GM12878 (cell line): ENCODE measurements at regions not wholly inside any gene's neighbourhood (a gene's known extent, or its start where the extent isn't known, plus 50 kb on each side); places are given as distances from the start of the nearest gene placed in this dataset.
"Not testable (repeated sequence)": the region's sequence is repeated elsewhere in the genome, so short reads cannot be mapped to it uniquely, and the experiment has no call there.

Experiments
- ATAC-seq: fragments of 200-7000 bp; cut with Tn5 transposase; 3 replicates; pipeline ENCODE4 v1.9.1; 2020; ENCODE audit warnings: mild to moderate bottlenecking, moderate library complexity
- BruUV-seq: library from RNA; stranded (reverse); fragments of 400-500 nt; replicated peaks from 2 replicates; lab custom pipeline; 2021; lab: Mats Ljungman, UMichigan
- CTCF ChIA-PET: fragments of 300-600 bp; sonication (Branson Sonifier 250); formaldehyde crosslinking; extraction: SDS; loops from one replicate; lab custom pipeline; 2021; ENCODE audit warnings: inconsistent platforms; lab: Yijun Ruan, JAX
- POLR2A ChIA-PET: fragments of 350-600 bp; formaldehyde crosslinking; extraction: SDS; loops from one replicate; lab custom pipeline; 2021; ENCODE audit warnings: inconsistent platforms; lab: Charles Lee
- RAD21 ChIA-PET: fragments of 300-600 bp; sonication (Branson Sonifier 250); formaldehyde crosslinking; loops from one replicate; lab custom pipeline; 2023; ENCODE audit warnings: antibody characterized with exemption; ENCODE audit not compliant: unreplicated experiment; lab: Charles Lee
- SMC1A ChIA-PET: fragments of 300-600 bp; sonication (Branson Sonifier 250); formaldehyde crosslinking; loops from one replicate; lab custom pipeline; 2023; ENCODE audit not compliant: unreplicated experiment, uncharacterized antibody; lab: Charles Lee
- DNase-seq: peaks from one replicate; pipeline ENCODE4 v3.0.0-alpha.2; 2011; ENCODE audit warnings: low read depth, low spot score
- FAIRE-seq: peaks from 3 replicates; lab custom pipeline; 2011; peaks lifted over from hg19 to GRCh38; lab: Jason Lieb, UNC
- H2AFZ ChIP-seq: 2 replicates; pipeline ENCODE4 v1.6.0; 2011; ENCODE audit warnings: low read depth, low read length, control low read depth; ENCODE audit not compliant: control insufficient read depth
- H3K27ac ChIP-seq: 2 replicates; pipeline ENCODE4 v1.5.1; 2011; ENCODE audit warnings: control low read depth; ENCODE audit not compliant: control insufficient read depth, insufficient read depth
- H3K27me3 ChIP-seq, 2 experiments: replicated peaks in 1 of 2; 2 replicates each; pipeline versions ENCODE4 v1.6.0 to v1.6.1; 2011; ENCODE audit warnings: low read length in 1 of 2; ENCODE audit not compliant: control insufficient read depth in 2 of 2, insufficient read depth in 2 of 2
- H3K36me3 ChIP-seq, 2 experiments: 2 replicates each; pipeline ENCODE4 v1.5.1; 2011; ENCODE audit warnings: low read length in 1 of 2; ENCODE audit not compliant: control insufficient read depth in 2 of 2, insufficient read depth in 2 of 2
- H3K4me1 ChIP-seq: 2 replicates; pipeline ENCODE4 v1.6.1; 2011; ENCODE audit warnings: mild to moderate bottlenecking, low read length, moderate library complexity, mixed read lengths; ENCODE audit not compliant: control insufficient read depth, insufficient read depth
- H3K4me2 ChIP-seq: 2 replicates; pipeline ENCODE4 v1.6.0; 2011; ENCODE audit warnings: control low read depth; ENCODE audit not compliant: control insufficient read depth, insufficient read depth
- H3K4me3 ChIP-seq: fragments of 200-600 bp; sonication (generic); 2 replicates; pipeline ENCODE4 v1.5.1; 2016
- H3K79me2 ChIP-seq: 2 replicates; pipeline ENCODE4 v1.6.0; 2011; ENCODE audit warnings: low read length; ENCODE audit not compliant: control insufficient read depth, insufficient read depth
- H3K9ac ChIP-seq: 2 replicates; pipeline ENCODE4 v1.8.0; 2011; ENCODE audit warnings: low read length, control low read depth, mixed read lengths; ENCODE audit not compliant: control insufficient read depth, insufficient read depth
- H3K9me3 ChIP-seq: replicated peaks from 3 replicates; pipeline ENCODE4 v1.5.1; 2011; ENCODE audit warnings: mild to moderate bottlenecking, low read length; ENCODE audit not compliant: control insufficient read depth, insufficient read depth
- H4K20me1 ChIP-seq: 2 replicates; pipeline ENCODE4 v1.6.0; 2011; ENCODE audit not compliant: control insufficient read depth, insufficient read depth
- POLR2AphosphoS5 ChIP-seq: IDR thresholded peaks from 2 replicates; pipeline ENCODE4 v1.6.1; 2011; ENCODE audit warnings: mild to moderate bottlenecking, low read length, inconsistent platforms
- WGBS: methylation state at CpG from one replicate; pipeline ENCODE4 v1.1.6; 2016; ENCODE audit warnings: low lambda C conversion rate; ENCODE audit not compliant: insufficient replicate concordance, insufficient coverage; ENCODE audit errors: missing lambda C conversion rate; 5-methylcytosine and 5-hydroxymethylcytosine counted together
- in situ Hi-C: fragments of 300-500 bp; cut with MboI; formaldehyde crosslinking; loops from 9 replicates; pipeline ENCODE4 v1.14.3; 2018; ENCODE audit warnings: mixed read lengths
- intact Hi-C: fragments of 100-400 bp; cut with micrococcal nuclease; formaldehyde crosslinking; loops from one replicate; pipeline ENCODE4 v1.14.2; 2022; ENCODE audit not compliant: unreplicated experiment

- intact Hi-C loops = loop anchor here (5.0 to 10.0 kb wide), 5 partner anchors 515 to 1485 kb away; partner anchors contain the start of genes BOD1L1, CPEB2 and FBXL5
- 95% methylated on average over 2 of the region's 2 CpGs for WGBS
- CTCF ChIA-PET = interaction anchor here (0.6 to 3.2 kb wide), 2 partner anchors 9 to 997 kb away, joined by 3 to 29 read pairs; no protein-coding TSS in a partner anchor
- in situ Hi-C loops = loop anchor here (25.0 kb wide), 1 partner anchor 843 kb away; the partner anchor contains the start of gene CPEB2
- Histone ChIP-seq H3K4me2 (no peak overlapping the region), H3K27ac (no peak overlapping the region), H3K36me3 (no peaks in the 10 kb centered on the region), H3K79me2 (no peaks in the 10 kb centered on the region), H2AFZ (no peak overlapping the region), H3K9me3 (no peaks in the 10 kb centered on the region), H3K4me1 (peaks cover 10% of the 10 kb centered on the region), H3K27me3 (no peaks in the 10 kb centered on the region), H3K4me3 (no peak overlapping the region), H4K20me1 (no peaks in the 10 kb centered on the region), H3K9ac (no peak overlapping the region)
- BruUV-seq = no TSS peak
- FAIRE-seq (no peak), ATAC-seq (no peak), DNase-seq (no peak)
- no peak for TF ChIP-seq POLR2AphosphoS5
- RAD21 ChIA-PET = interaction anchor here (1.6 to 4.9 kb wide), 3 partner anchors 9 to 15 kb away, joined by 3 to 81 read pairs (median 57); no protein-coding TSS in a partner anchor
- SMC1A ChIA-PET = interaction anchor here (1.5 to 6.7 kb wide), 4 partner anchors 9 to 47 kb away, joined by 4 to 94 read pairs (median 12); no protein-coding TSS in a partner anchor
- POLR2A ChIA-PET = interaction anchor here (2.3 kb wide), 1 partner anchor 15 kb away, joined by 9 read pairs; no protein-coding TSS in a partner anchor
Measured at GRCh38 chr4:14169460-14169859, 541.9 kb upstream of the BOD1L1 start.

- not testable (repeated sequence) for H3K79me2 ChIP-seq, H3K9me3 ChIP-seq, H3K4me3 ChIP-seq, DNase-seq, H3K4me2 ChIP-seq, BruUV-seq, H3K27ac ChIP-seq, H2AFZ ChIP-seq, H3K9ac ChIP-seq, H4K20me1 ChIP-seq, FAIRE-seq, ATAC-seq, H3K36me3 ChIP-seq, H3K4me1 ChIP-seq, H3K27me3 ChIP-seq
- SMC1A ChIA-PET = interaction anchor here (1.8 to 6.7 kb wide), 3 partner anchors 10 to 13 kb away, joined by 6 to 94 read pairs (median 18); no protein-coding TSS in a partner anchor
- 69% methylated on average over 6 of the region's 6 CpGs for WGBS
- RAD21 ChIA-PET = interaction anchor here (1.6 to 4.9 kb wide), 2 partner anchors 9 to 10 kb away, joined by 3 to 57 read pairs; no protein-coding TSS in a partner anchor
- POLR2A ChIA-PET = interaction anchor here (2.3 kb wide), 1 partner anchor 16 kb away, joined by 9 read pairs; no protein-coding TSS in a partner anchor
- CTCF ChIA-PET = interaction anchor here (0.6 kb wide), 1 partner anchor 996 kb away, joined by 3 read pairs; no protein-coding TSS in a partner anchor
- intact Hi-C loops = loop anchor here (5.0 to 10.0 kb wide), 5 partner anchors 515 to 1485 kb away; partner anchors contain the start of genes BOD1L1, CPEB2 and FBXL5
- in situ Hi-C loops = loop anchor here (25.0 kb wide), 1 partner anchor 842 kb away; the partner anchor contains the start of gene CPEB2
Measured at GRCh38 chr4:14169940-14170339, 542.4 kb upstream of the BOD1L1 start.
